ENCODE measurements at regions not wholly inside any gene's neighbourhood (a gene's known extent, or its start where the extent isn't known, plus 50 kb on each side); places are given as distances from the start of the nearest gene placed in this dataset.

GRCh38 chr2:234145057-234145456, 94.6 kb downstream of the SPP2 start:
- TF ChIP-seq CTCF (IDR thresholded peaks at IDR 0.05) (no peak), POLR2A (IDR thresholded peaks at IDR 0.05) (no peak)

All from prostate gland (tissue), 2 donors.